K562 (cell line): ENCODE measurements at regions not wholly inside any gene's neighbourhood (a gene's known extent, or its start where the extent isn't known, plus 50 kb on each side); places are given as distances from the start of the nearest gene placed in this dataset.
"Not testable (repeated sequence)": the region's sequence is repeated elsewhere in the genome, so short reads cannot be mapped to it uniquely, and the experiment has no call there.

Source experiments
- BACH1 ChIP-seq: fragments of 200-800 bp; sonication (Bioruptor generic); IDR thresholded peaks from 2 replicates; pipeline ENCODE4 v1.6.1; 2016; ENCODE audit warnings: missing genetic modification characterization, missing compliant biosample characterization
- DPF2 ChIP-seq: fragments of 450-650 bp; IDR thresholded peaks from 2 replicates; pipeline ENCODE4 v1.6.1; 2016
- E2F3 ChIP-seq: fragments of 250-450 bp; sonication (Bioruptor Pico); IDR thresholded peaks from 2 replicates; pipeline ENCODE4 v1.4.0; 2020; ENCODE audit warnings: mild to moderate bottlenecking
- ELF4 ChIP-seq: fragments of 450-650 bp; formaldehyde crosslinking; IDR thresholded peaks from 2 replicates; pipeline ENCODE4 v1.4.0; 2022; ENCODE audit warnings: missing genetic modification characterization
- EP300 ChIP-seq: IDR thresholded peaks from 2 replicates; pipeline ENCODE4 v1.6.1; 2012; ENCODE audit warnings: low read length, improper control_type of control experiment
- JUND ChIP-seq, 2 experiments: IDR thresholded peaks; 2 replicates in 1 of 2; 3 replicates in 1 of 2; pipeline ENCODE4 v1.6.1; 2011; ENCODE audit warnings: borderline replicate concordance in 2 of 2, low read depth in 2 of 2, low read length in 2 of 2, improper control_type of control experiment in 1 of 2, missing biosample characterization in 1 of 2, missing genetic modification characterization in 1 of 2, missing genetic modification reagents in 1 of 2
- MEF2D ChIP-seq: conservative IDR thresholded peaks from 2 replicates; pipeline ENCODE4 v1.6.1; 2016; ENCODE audit warnings: low read depth, missing genetic modification characterization, missing compliant biosample characterization
- MLLT1 ChIP-seq, 2 experiments: fragments of 450-650 bp; IDR thresholded peaks; 2 replicates each; pipeline ENCODE4 v1.6.1; 2016
- NCOR1 ChIP-seq: fragments of 450-650 bp; IDR thresholded peaks from 2 replicates; pipeline ENCODE4 v1.6.1; 2016; ENCODE audit warnings: mild to moderate bottlenecking, moderate library complexity
- NFIC ChIP-seq: fragments of 450-650 bp; IDR thresholded peaks from 2 replicates; pipeline ENCODE4 v1.6.1; 2017; ENCODE audit warnings: mild to moderate bottlenecking, inconsistent platforms
- NR2C1 ChIP-seq, 2 experiments: fragments of 450-650 bp; IDR thresholded peaks; 2 replicates each; pipeline ENCODE4 v1.6.1; 2017; ENCODE audit warnings: mild to moderate bottlenecking in 2 of 2, antibody characterized with exemption in 1 of 2, inconsistent platforms in 1 of 2, missing compliant biosample characterization in 1 of 2, missing genetic modification characterization in 1 of 2
- PBX2 ChIP-seq, 2 experiments: IDR thresholded peaks in 1 of 2; conservative IDR thresholded peaks in 1 of 2; 2 replicates each; pipeline ENCODE4 v1.6.1; 2016; ENCODE audit warnings: low read depth in 2 of 2, mild to moderate bottlenecking in 1 of 2, missing compliant biosample characterization in 1 of 2, missing genetic modification characterization in 1 of 2, moderate library complexity in 1 of 2
- SMARCA4 ChIP-seq: fragments of 450-650 bp; IDR thresholded peaks from 2 replicates; pipeline ENCODE4 v1.6.1; 2016
- SMARCE1 ChIP-seq: fragments of 450-650 bp; IDR thresholded peaks from 2 replicates; pipeline ENCODE4 v1.7.1; 2016; ENCODE audit warnings: mild to moderate bottlenecking
- SOX6 ChIP-seq: fragments of 450-650 bp; IDR thresholded peaks from 2 replicates; pipeline ENCODE4 v1.6.1; 2014; ENCODE audit warnings: mild to moderate bottlenecking
- TEAD4 ChIP-seq, 2 experiments: sonication (generic) in 1 of 2; formaldehyde crosslinking in 1 of 2; IDR thresholded peaks; 2 replicates each; pipeline versions ENCODE4 v1.6.1 to v1.8.0; 2012 to 2022; ENCODE audit warnings: borderline replicate concordance in 1 of 2, inconsistent platforms in 1 of 2, low read length in 1 of 2, mild to moderate bottlenecking in 1 of 2, missing genetic modification reagents in 1 of 2
- TRIM24 ChIP-seq, 2 experiments: fragments of 450-650 bp; IDR thresholded peaks; 2 replicates each; pipeline ENCODE4 v1.6.1; 2016
- ZNF197 ChIP-seq: fragments of 200-800 bp; sonication (Bioruptor generic); IDR thresholded peaks from 2 replicates; pipeline ENCODE4 v1.6.1; 2016; ENCODE audit warnings: low read depth, missing genetic modification characterization, missing compliant biosample characterization
- ZNF644 ChIP-seq: fragments of 200-800 bp; sonication (Bioruptor generic); IDR thresholded peaks from 2 replicates; pipeline ENCODE4 v1.6.1; 2016; ENCODE audit warnings: low read depth, missing genetic modification characterization, missing compliant biosample characterization
- TF ChIP-seq, protein P1 (sequence below): fragments of 200-800 bp; sonication (Bioruptor generic); IDR thresholded peaks from 2 replicates; pipeline ENCODE4 v1.6.1; 2017; ENCODE audit warnings: missing genetic modification characterization, missing compliant biosample characterization

DNA sequence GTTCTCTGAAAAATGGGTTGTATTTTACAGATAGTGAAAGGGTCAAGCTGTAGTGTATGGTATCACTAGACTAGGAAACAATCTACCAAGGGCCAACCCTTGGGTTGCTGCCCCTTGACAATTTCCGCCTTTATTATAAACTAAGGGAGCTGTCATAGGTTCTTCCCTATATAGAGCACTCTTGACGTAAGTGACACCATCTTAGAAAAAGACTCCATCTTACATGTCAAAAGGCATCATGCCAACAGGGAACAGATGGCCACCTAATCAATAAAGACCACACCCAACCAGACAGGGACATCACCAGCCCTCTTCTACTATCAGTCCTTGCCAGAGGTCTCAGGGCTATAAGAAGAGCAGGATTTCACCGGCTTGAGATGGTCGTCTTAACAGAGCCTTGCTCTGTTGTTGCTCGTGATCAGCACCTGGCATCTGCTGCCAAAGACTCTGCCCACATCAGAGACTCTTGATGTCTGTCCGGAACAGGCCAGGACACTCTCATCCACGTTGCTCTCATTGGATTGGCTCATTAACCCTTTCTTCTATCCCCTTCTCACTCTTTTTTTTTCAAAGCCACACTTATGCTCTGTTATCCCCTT is 231.4 kb upstream of the PLGLB2 start (continued):
- TF ChIP-seq SMARCE1 (peak; percentile 56; the same call in 1 of the 2 replicates), SOX6 (peak; percentile 56), NR2C1 (tag; IDR thresholded peaks at IDR 0.05) (peak; percentile 53; the same call in 1 of the 2 replicates), NFIC (peak; percentile 89), TRIM24 (IDR thresholded peaks at IDR 0.05) (peak; percentile 75 to 82), ZNF644 (tag) (peak; percentile 88), EP300 (0 out of 2 replicates have a peak, but pooled peaks have one; percentile 61), MLLT1 (IDR thresholded peaks at IDR 0.05) (peak; percentile 88 to 90; a peak in 3 of 4 replicates), PBX2 (tag; conservative IDR thresholded peaks at IDR 0.05; ENCODE audit: low read depth) (0 out of 2 replicates have a peak, but pooled peaks have one; percentile 19), DPF2 (peak; percentile 57; the same call in 1 of the 2 replicates), MEF2D (tag) (0 out of 2 replicates have a peak, but pooled peaks have one; percentile 19), JUND (tag; IDR thresholded peaks at IDR 0.05; ENCODE audit: borderline replicate concordance, low read depth, low read length) (peak; percentile 49; the same call in 2 of the 3 replicates), NCOR1 (peak; percentile 87), SMARCA4 (peak; percentile 56), ZNF197 (peak; percentile 90), ELF4 (CRISPR knock-in tag) (peak; percentile 81; the same call in 1 of the 2 replicates), TEAD4 (IDR thresholded peaks at IDR 0.05; ENCODE audit: low read length) (peak; percentile 81), E2F3 (CRISPR knock-in tag) (0 out of 2 replicates have a peak, but pooled peaks have one; percentile 21), BACH1 (tag) (peak; percentile 73)
- not testable (repeated sequence) for TF ChIP-seq NR2C1 (IDR thresholded peaks at IDR 0.05); PBX2 (CRISPR knock-in tag; IDR thresholded peaks at IDR 0.05; ENCODE audit: low read depth); JUND (IDR thresholded peaks at IDR 0.05; ENCODE audit: borderline replicate concordance, low read depth, low read length); TEAD4 (CRISPR knock-in tag; IDR thresholded peaks at IDR 0.05; ENCODE audit: borderline replicate concordance)
- TF ChIP-seq, protein P1, sequence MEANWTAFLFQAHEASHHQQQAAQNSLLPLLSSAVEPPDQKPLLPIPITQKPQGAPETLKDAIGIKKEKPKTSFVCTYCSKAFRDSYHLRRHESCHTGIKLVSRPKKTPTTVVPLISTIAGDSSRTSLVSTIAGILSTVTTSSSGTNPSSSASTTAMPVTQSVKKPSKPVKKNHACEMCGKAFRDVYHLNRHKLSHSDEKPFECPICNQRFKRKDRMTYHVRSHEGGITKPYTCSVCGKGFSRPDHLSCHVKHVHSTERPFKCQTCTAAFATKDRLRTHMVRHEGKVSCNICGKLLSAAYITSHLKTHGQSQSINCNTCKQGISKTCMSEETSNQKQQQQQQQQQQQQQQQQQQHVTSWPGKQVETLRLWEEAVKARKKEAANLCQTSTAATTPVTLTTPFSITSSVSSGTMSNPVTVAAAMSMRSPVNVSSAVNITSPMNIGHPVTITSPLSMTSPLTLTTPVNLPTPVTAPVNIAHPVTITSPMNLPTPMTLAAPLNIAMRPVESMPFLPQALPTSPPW (CRISPR knock-in tag), result peak; percentile 52; the same call in 1 of the 2 replicates
